ENCODE measurements at regions not wholly inside any gene's neighbourhood (a gene's known extent, or its start where the extent isn't known, plus 50 kb on each side); places are given as distances from the start of the nearest gene placed in this dataset.

GRCh38 chr13:69604698-69605097 lies 502.9 kb upstream of the ATXN8OS start:
- Histone ChIP-seq H3K9me3 (ENCODE audit: control insufficient read depth, insufficient read depth, low read length) (peaks cover 9% of the 10 kb centered on the region), H3K27me3 (ENCODE audit: control insufficient read depth, insufficient read depth, low read length) (no peaks in the 10 kb centered on the region), H3K4me3 (ENCODE audit: low read length) (no peak overlapping the region), H3K4me1 (ENCODE audit: control insufficient read depth, insufficient read depth, low read length) (no peaks in the 10 kb centered on the region), H3K36me3 (ENCODE audit: control insufficient read depth, insufficient read depth, low read length) (no peaks in the 10 kb centered on the region), H3K27ac (ENCODE audit: low read length) (no peak overlapping the region)
- Mint-ChIP-seq H3K9me3 (peaks cover 8 to 12% of the 10 kb centered on the region in 2 donors), H3K27me3 (ENCODE audit: low read depth in 2 of 2) (no peaks in the 10 kb centered on the region), H3K27ac (no peak overlapping the region), H3K36me3 (peaks cover 16% of the 10 kb centered on the region), H3K4me1 (no peaks in the 10 kb centered on the region), H3K4me3 (no peak overlapping the region)
- WGBS (ENCODE audit: insufficient coverage) = 92% methylated on average over 1 of the region's 1 CpG
- ATAC-seq = no peak
- intact Hi-C loops (cut with micrococcal nuclease) = no loop called here
- no peak for DNase-seq
- TF ChIP-seq CTCF (IDR thresholded peaks at IDR 0.05) = no peak

GRCh38 chr13:69603144-69603853 lies 504.3 kb upstream of the ATXN8OS start:
- intact Hi-C loops (cut with micrococcal nuclease) = no loop called here
- Mint-ChIP-seq H3K9me3 (peaks cover 15 to 18% of the 10 kb centered on the region in 2 donors), H3K27ac (no peak overlapping the region), H3K27me3 (ENCODE audit: low read depth in 2 of 2) (no peaks in the 10 kb centered on the region), H3K4me3 (no peak overlapping the region), H3K4me1 (no peaks in the 10 kb centered on the region), H3K36me3 (peaks cover 16% of the 10 kb centered on the region)
- no peak for ATAC-seq
- Histone ChIP-seq H3K4me1 (ENCODE audit: control insufficient read depth, insufficient read depth, low read length) (no peaks in the 10 kb centered on the region), H3K27me3 (ENCODE audit: control insufficient read depth, insufficient read depth, low read length) (no peaks in the 10 kb centered on the region), H3K9me3 (ENCODE audit: control insufficient read depth, insufficient read depth, low read length) (peaks cover 9% of the 10 kb centered on the region), H3K36me3 (ENCODE audit: control insufficient read depth, insufficient read depth, low read length) (no peaks in the 10 kb centered on the region), H3K4me3 (ENCODE audit: low read length) (no peak overlapping the region), H3K27ac (ENCODE audit: low read length) (no peak overlapping the region)
- DNase-seq = no peak
- WGBS (ENCODE audit: insufficient coverage) = 68% methylated on average over 3 of the region's 3 CpGs
- TF ChIP-seq CTCF (IDR thresholded peaks at IDR 0.05) = no peak

GRCh38 chr13:69601661-69602060 lies 506.0 kb upstream of the ATXN8OS start:
- WGBS (ENCODE audit: insufficient coverage) = 80% methylated on average over 3 of the region's 3 CpGs

More at GRCh38 chr13:69601661-69602060, 506.0 kb upstream of the ATXN8OS start:
- no peak for DNase-seq
- Histone ChIP-seq H3K9me3 (ENCODE audit: control insufficient read depth, insufficient read depth, low read length) (peaks cover 9% of the 10 kb centered on the region), H3K27me3 (ENCODE audit: control insufficient read depth, insufficient read depth, low read length) (no peaks in the 10 kb centered on the region), H3K4me3 (ENCODE audit: low read length) (no peak overlapping the region), H3K4me1 (ENCODE audit: control insufficient read depth, insufficient read depth, low read length) (no peaks in the 10 kb centered on the region), H3K36me3 (ENCODE audit: control insufficient read depth, insufficient read depth, low read length) (no peaks in the 10 kb centered on the region), H3K27ac (ENCODE audit: low read length) (no peak overlapping the region)
- no peak for ATAC-seq
- Mint-ChIP-seq H3K27ac (no peak overlapping the region), H3K4me3 (no peak overlapping the region), H3K9me3 (peaks cover 15 to 24% of the 10 kb centered on the region in 2 donors), H3K27me3 (ENCODE audit: low read depth in 2 of 2) (no peaks in the 10 kb centered on the region), H3K36me3 (peaks cover 16% of the 10 kb centered on the region), H3K4me1 (no peaks in the 10 kb centered on the region)
- no peak for TF ChIP-seq CTCF (IDR thresholded peaks at IDR 0.05)
- intact Hi-C loops (cut with micrococcal nuclease) = no loop called here

Measured in natural killer cell (primary cell).